Neural progenitor cell (in vitro differentiated cells): ENCODE measurements at regions not wholly inside any gene's neighbourhood (a gene's known extent, or its start where the extent isn't known, plus 50 kb on each side); places are given as distances from the start of the nearest gene placed in this dataset.

Experiments used
- CTCF ChIP-seq: fragments of 200-600 bp; sonication (generic); IDR thresholded peaks from 2 replicates; pipeline ENCODE4 v1.5.1; 2017; ENCODE audit warnings: antibody characterized with exemption, mild to moderate bottlenecking
- EZH2 ChIP-seq: fragments of 200-600 bp; sonication (generic); IDR thresholded peaks from 2 replicates; pipeline ENCODE4 v1.6.1; 2017; ENCODE audit warnings: antibody characterized with exemption, mild to moderate bottlenecking, moderate library complexity
- EZH2phosphoT487 ChIP-seq: fragments of 200-600 bp; sonication (generic); IDR thresholded peaks from 2 replicates; pipeline ENCODE4 v1.6.1; 2017; ENCODE audit warnings: antibody characterized with exemption

GRCh38 chr4:149993030-149993429 is 85.2 kb upstream of the DCLK2 start:
- TF ChIP-seq CTCF (no peak), EZH2 (no peak), EZH2phosphoT487 (no peak)
